ENCODE measurements at regions not wholly inside any gene's neighbourhood (a gene's known extent, or its start where the extent isn't known, plus 50 kb on each side); places are given as distances from the start of the nearest gene placed in this dataset.

DNA sequence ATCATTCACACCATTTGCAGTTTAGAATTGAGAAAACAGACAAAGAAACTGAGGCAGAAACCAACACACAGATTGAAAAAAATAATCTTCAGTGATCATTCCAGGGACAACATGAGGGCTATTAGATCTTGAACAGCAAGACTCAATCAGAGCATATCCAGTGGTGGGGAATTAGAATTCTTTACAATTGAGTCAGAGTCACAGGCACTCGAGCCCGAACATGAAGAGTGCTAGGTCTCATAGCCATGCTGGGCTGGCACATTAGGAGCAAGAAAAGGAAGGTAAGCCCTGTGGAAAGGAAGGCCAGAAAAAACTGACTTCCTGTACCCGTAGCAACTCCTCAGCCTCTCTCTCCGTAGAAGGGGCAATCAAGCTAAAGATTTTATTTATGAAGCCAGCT lies 419.9 kb downstream of the HAO1 start:
- DNase-seq: no peak
- Mint-ChIP-seq H3K36me3 (ENCODE audit: low read depth) (peaks cover 4% of the 10 kb centered on the region; the same call in 1 of the 2 replicates), H3K4me1 (ENCODE audit: low read depth) (no peaks in the 10 kb centered on the region), H3K9me3 (peaks cover 52% of the 10 kb centered on the region), H3K4me3 (no peak overlapping the region), H3K27ac (no peak overlapping the region), H3K27me3 (ENCODE audit: insufficient read depth) (no peaks in the 10 kb centered on the region)
- TF ChIP-seq, protein P1, sequence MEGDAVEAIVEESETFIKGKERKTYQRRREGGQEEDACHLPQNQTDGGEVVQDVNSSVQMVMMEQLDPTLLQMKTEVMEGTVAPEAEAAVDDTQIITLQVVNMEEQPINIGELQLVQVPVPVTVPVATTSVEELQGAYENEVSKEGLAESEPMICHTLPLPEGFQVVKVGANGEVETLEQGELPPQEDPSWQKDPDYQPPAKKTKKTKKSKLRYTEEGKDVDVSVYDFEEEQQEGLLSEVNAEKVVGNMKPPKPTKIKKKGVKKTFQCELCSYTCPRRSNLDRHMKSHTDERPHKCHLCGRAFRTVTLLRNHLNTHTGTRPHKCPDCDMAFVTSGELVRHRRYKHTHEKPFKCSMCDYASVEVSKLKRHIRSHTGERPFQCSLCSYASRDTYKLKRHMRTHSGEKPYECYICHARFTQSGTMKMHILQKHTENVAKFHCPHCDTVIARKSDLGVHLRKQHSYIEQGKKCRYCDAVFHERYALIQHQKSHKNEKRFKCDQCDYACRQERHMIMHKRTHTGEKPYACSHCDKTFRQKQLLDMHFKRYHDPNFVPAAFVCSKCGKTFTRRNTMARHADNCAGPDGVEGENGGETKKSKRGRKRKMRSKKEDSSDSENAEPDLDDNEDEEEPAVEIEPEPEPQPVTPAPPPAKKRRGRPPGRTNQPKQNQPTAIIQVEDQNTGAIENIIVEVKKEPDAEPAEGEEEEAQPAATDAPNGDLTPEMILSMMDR (IDR thresholded peaks at IDR 0.05): no peak

DNA sequence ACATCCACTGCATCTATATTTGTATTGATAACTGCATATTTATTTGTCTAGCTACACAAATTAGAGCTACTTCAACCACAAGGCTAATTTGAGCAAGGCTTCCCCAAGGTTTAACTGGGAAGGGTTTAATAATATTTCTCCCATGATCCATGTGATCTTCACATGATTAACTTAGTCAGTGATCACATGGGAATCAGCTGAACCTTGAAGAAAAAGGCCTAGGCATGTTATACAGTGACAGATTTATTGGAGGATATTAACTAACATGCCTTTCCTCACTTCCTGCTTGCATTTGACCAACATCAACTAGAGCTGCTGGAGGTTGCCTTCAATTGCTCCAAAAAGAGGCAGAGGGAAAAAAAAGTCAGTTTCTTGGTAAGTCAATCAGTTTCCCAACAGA lies 417.0 kb downstream of the HAO1 start:
- Mint-ChIP-seq H3K4me3 (no peak overlapping the region), H3K27ac (no peak overlapping the region), H3K27me3 (ENCODE audit: insufficient read depth) (no peaks in the 10 kb centered on the region), H3K9me3 (peaks cover 54% of the 10 kb centered on the region), H3K4me1 (ENCODE audit: low read depth) (no peaks in the 10 kb centered on the region), H3K36me3 (ENCODE audit: low read depth) (no peaks in the 10 kb centered on the region; the same call in 1 of the 2 replicates)
- DNase-seq: no peak
- TF ChIP-seq, protein P1 (IDR thresholded peaks at IDR 0.05): no peak

DNA sequence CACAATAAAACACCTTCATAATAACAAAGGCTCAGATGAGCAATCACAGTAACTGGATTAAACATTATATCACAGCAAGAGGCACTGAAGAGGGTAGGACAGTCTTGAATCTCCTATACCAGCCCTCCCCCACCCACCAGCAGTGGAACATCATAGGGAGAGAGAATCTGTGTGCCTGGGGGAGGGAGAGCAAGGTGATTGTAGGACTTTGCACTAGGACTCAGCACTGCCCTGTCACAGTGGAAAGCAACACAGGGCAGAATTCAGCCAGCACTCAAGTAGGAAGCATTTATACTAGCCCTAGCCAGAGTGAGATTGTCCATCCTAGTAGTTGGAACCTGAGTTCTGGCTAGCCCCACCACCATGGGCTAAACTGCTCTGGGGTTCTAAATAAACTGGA lies 400.2 kb downstream of the HAO1 start:
- H3K27ac Mint-ChIP-seq: no peak overlapping the region
- peaks cover 2% of the 10 kb centered on the region; the same call in 1 of the 2 replicates for H3K27me3 Mint-ChIP-seq (ENCODE audit: insufficient read depth)
- H3K4me3 Mint-ChIP-seq: no peak overlapping the region
- no peaks in the 10 kb centered on the region for H3K36me3 Mint-ChIP-seq (ENCODE audit: low read depth)
- no peak for DNase-seq
- peaks cover 57% of the 10 kb centered on the region for H3K9me3 Mint-ChIP-seq
- TF ChIP-seq, protein P1 (IDR thresholded peaks at IDR 0.05): no peak
- H3K4me1 Mint-ChIP-seq (ENCODE audit: low read depth): no peaks in the 10 kb centered on the region

DNA sequence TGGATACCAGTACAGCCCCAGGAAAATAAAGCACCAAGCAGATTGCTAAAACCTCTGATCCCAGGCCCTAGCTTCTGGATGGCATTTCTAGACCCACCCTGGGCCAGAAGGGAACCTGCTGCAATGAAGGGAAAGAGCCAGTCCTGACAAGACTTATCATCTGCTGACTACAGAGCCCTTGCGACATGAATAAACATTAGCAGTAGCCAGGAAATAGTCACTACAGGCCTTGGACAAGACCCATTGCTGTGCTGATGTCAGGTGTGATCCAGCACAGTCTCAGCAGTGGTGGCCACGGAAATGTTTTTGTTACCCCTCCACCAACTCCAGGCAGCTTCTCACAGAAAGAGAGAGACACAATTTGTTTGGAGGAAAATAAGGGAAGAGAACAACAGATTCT lies 399.3 kb downstream of the HAO1 start:
- no peak overlapping the region for H3K4me3 Mint-ChIP-seq
- H3K4me1 Mint-ChIP-seq (ENCODE audit: low read depth): no peaks in the 10 kb centered on the region
- DNase-seq: no peak
- TF ChIP-seq, protein P1 (IDR thresholded peaks at IDR 0.05): no peak
- peaks cover 58% of the 10 kb centered on the region for H3K9me3 Mint-ChIP-seq
- H3K27ac Mint-ChIP-seq: no peak overlapping the region
- peaks cover 2% of the 10 kb centered on the region; the same call in 1 of the 2 replicates for H3K27me3 Mint-ChIP-seq (ENCODE audit: insufficient read depth)
- no peaks in the 10 kb centered on the region for H3K36me3 Mint-ChIP-seq (ENCODE audit: low read depth)

DNA sequence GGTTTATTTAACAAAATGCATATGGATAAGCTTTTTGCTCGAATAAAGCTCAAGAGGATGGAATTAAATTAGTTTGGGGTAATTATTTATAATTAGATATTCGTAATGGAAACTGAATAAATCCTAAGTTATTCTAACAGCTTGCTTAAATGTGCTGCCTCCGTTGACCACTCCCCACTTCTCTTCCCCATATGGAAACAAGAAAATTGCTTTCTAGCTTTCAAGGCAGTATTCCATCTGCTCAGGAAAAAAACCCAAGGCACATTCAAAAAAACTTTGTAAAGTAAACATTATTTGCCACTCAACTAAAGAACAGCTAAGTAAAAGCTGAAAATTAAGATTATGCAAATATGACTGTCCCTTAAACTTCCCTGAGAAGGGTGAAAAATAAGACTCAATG lies 369.2 kb downstream of the HAO1 start:
- no peak overlapping the region for H3K27ac Mint-ChIP-seq
- H3K27me3 Mint-ChIP-seq (ENCODE audit: insufficient read depth): no peaks in the 10 kb centered on the region
- peaks cover 37% of the 10 kb centered on the region for H3K9me3 Mint-ChIP-seq
- H3K4me3 Mint-ChIP-seq: no peak overlapping the region
- TF ChIP-seq, protein P1 (IDR thresholded peaks at IDR 0.05): no peak
- DNase-seq: no peak
- no peaks in the 10 kb centered on the region for H3K36me3 Mint-ChIP-seq (ENCODE audit: low read depth)
- no peaks in the 10 kb centered on the region for H3K4me1 Mint-ChIP-seq (ENCODE audit: low read depth)

DNA sequence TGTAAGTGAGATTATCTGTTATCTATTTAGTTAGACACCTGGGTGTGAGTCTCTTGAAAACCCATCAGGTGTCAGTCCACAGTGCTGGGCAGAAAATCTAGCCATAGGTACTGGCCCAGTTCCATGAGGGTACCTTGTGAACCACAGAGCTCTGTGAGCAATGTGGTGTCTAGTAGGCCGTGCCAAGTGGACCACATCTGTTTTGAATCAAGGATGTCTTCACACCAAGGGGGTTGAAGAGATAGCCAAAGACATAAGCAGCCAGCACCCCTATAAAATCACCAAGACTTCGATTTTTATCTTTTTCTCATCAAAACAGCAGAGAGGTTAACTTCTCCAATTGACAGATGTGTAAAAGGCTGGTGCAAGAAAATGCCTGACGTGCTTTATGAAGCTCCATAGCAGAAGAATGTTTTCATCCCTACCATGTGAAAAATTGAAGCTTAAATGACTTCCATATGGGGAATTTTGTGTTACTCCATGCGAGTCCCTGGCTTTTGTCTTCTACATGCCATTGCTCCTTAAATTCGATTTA lies 368.7 kb downstream of the HAO1 start:
- no peak for DNase-seq
- H3K4me3 Mint-ChIP-seq: no peak overlapping the region
- H3K4me1 Mint-ChIP-seq (ENCODE audit: low read depth): no peaks in the 10 kb centered on the region
- H3K27ac Mint-ChIP-seq: no peak overlapping the region
- H3K36me3 Mint-ChIP-seq (ENCODE audit: low read depth): no peaks in the 10 kb centered on the region
- H3K27me3 Mint-ChIP-seq (ENCODE audit: insufficient read depth): no peaks in the 10 kb centered on the region
- TF ChIP-seq, protein P1 (IDR thresholded peaks at IDR 0.05): no peak
- H3K9me3 Mint-ChIP-seq: peaks cover 37% of the 10 kb centered on the region

Measured in HFFc6 (cell line).